HG03378 (cell line): ENCODE measurements at regions not wholly inside any gene's neighbourhood (a gene's known extent, or its start where the extent isn't known, plus 50 kb on each side); places are given as distances from the start of the nearest gene placed in this dataset.

Experiments used
- ATAC-seq: cut with Tn5 transposase; IDR thresholded peaks from one replicate; pipeline ENCODE4 v1.9.1; 2021; ENCODE audit warnings: mild to moderate bottlenecking, moderate library complexity; ENCODE audit not compliant: unreplicated experiment

- no peak for ATAC-seq
These were observed 57.9 kb upstream of the VSTM2B start for GRCh38 chr19:29467824-29468401.

GRCh38 chr19:29475469-29475868 is 50.3 kb upstream of the VSTM2B start:
- ATAC-seq: no peak
